NCI-H748 treated with DMSO at 0.1 percent for 48 hours (cell line): ENCODE measurements at regions not wholly inside any gene's neighbourhood (a gene's known extent, or its start where the extent isn't known, plus 50 kb on each side); places are given as distances from the start of the nearest gene placed in this dataset.

Source experiments
- DNase-seq: peaks from one replicate; lab custom pipeline; 2025; lab: John Stamatoyannopoulos, UW

GRCh38 chr10:44618910-44619309, 234.0 kb upstream of the CXCL12 start:
- no peak for DNase-seq

- no peak for DNase-seq
Measured at GRCh38 chr10:44619521-44619920, 234.6 kb upstream of the CXCL12 start.

GRCh38 chr10:44619975-44620374, 235.1 kb upstream of the CXCL12 start:
- DNase-seq = no peak

- no peak for DNase-seq
Measured at GRCh38 chr10:44627591-44628354, 242.9 kb upstream of the CXCL12 start.

GRCh38 chr10:44628921-44629320, 244.0 kb upstream of the CXCL12 start:
- DNase-seq = no peak

GRCh38 chr10:44635176-44635575, 250.3 kb upstream of the CXCL12 start:
- DNase-seq = no peak

- no peak for DNase-seq
Measured at GRCh38 chr10:44636625-44637024, 251.7 kb upstream of the CXCL12 start.

GRCh38 chr10:44640429-44640828, 255.5 kb upstream of the CXCL12 start:
- no peak for DNase-seq

- no peak for DNase-seq
Measured at GRCh38 chr10:44647473-44647872, 262.6 kb upstream of the CXCL12 start.

- no peak for DNase-seq
Measured at GRCh38 chr10:44647877-44648542, 263.1 kb upstream of the CXCL12 start.

- DNase-seq = no peak
Measured at GRCh38 chr10:44650691-44651661, 260.2 kb upstream of the TMEM72 start.

GRCh38 chr10:44651834-44652233, 259.3 kb upstream of the TMEM72 start:
- no peak for DNase-seq

GRCh38 chr10:44659320-44659719, 251.8 kb upstream of the TMEM72 start:
- DNase-seq = no peak

GRCh38 chr10:44660271-44660670, 250.9 kb upstream of the TMEM72 start:
- no peak for DNase-seq

- DNase-seq = no peak
Measured at GRCh38 chr10:44662051-44662450, 249.1 kb upstream of the TMEM72 start.

GRCh38 chr10:44668336-44668735, 242.8 kb upstream of the TMEM72 start:
- DNase-seq = no peak

- DNase-seq = no peak
Measured at GRCh38 chr10:44671319-44671718, 239.8 kb upstream of the TMEM72 start.

- no peak for DNase-seq
Measured at GRCh38 chr10:44673245-44673983, 237.7 kb upstream of the TMEM72 start.

- DNase-seq = no peak
Measured at GRCh38 chr10:44674536-44675386, 236.4 kb upstream of the TMEM72 start.

- DNase-seq = no peak
Measured at GRCh38 chr10:44675387-44675874, 235.7 kb upstream of the TMEM72 start.

- no peak for DNase-seq
Measured at GRCh38 chr10:44680764-44681163, 230.4 kb upstream of the TMEM72 start.
